ENCODE measurements at regions not wholly inside any gene's neighbourhood (a gene's known extent, or its start where the extent isn't known, plus 50 kb on each side); places are given as distances from the start of the nearest gene placed in this dataset.

DNA sequence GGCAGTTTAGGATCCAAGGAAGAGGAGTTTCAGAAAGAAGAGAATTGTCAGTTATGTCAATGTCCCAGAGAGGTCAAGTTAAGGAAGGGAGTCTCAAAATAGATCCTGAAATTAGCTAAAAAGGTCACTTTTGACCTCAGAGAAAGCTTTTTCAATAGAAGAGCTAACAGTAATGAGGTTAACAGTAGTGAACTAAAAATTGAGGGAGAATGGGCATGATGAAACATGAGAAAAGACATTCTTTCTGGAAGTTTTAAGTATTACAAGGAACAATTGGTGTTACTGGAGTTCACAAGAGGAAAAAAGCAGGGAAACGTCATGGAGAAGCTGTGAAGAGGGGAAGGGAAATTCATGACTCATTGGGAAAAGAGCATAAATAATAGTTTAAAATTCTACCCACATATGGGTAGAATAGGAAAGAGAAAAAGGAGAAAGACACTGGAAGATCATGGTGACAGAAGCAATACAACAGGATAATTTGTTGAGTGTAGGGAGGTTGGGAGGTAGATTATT is 381.2 kb upstream of the FAR2 start:
- TF ChIP-seq ZFP41 (tag by site-specific recombination; IDR thresholded peaks at IDR 0.05; ENCODE audit: borderline replicate concordance) (no peak), ZNF776 (tag by site-specific recombination; IDR thresholded peaks at IDR 0.05; ENCODE audit: borderline replicate concordance) (no peak), ZNF114 (tag by site-specific recombination; IDR thresholded peaks at IDR 0.05) (no peak), ZSCAN16 (tag by site-specific recombination; IDR thresholded peaks at IDR 0.05) (no peak), ZNF138 (tag by site-specific recombination; IDR thresholded peaks at IDR 0.05; ENCODE audit: borderline replicate concordance) (no peak), ZNF350 (tag by site-specific recombination; IDR thresholded peaks at IDR 0.05) (no peak), ZNF302 (tag by site-specific recombination; IDR thresholded peaks at IDR 0.05; ENCODE audit: low read depth) (no peak)
- TF ChIP-seq, protein P1, sequence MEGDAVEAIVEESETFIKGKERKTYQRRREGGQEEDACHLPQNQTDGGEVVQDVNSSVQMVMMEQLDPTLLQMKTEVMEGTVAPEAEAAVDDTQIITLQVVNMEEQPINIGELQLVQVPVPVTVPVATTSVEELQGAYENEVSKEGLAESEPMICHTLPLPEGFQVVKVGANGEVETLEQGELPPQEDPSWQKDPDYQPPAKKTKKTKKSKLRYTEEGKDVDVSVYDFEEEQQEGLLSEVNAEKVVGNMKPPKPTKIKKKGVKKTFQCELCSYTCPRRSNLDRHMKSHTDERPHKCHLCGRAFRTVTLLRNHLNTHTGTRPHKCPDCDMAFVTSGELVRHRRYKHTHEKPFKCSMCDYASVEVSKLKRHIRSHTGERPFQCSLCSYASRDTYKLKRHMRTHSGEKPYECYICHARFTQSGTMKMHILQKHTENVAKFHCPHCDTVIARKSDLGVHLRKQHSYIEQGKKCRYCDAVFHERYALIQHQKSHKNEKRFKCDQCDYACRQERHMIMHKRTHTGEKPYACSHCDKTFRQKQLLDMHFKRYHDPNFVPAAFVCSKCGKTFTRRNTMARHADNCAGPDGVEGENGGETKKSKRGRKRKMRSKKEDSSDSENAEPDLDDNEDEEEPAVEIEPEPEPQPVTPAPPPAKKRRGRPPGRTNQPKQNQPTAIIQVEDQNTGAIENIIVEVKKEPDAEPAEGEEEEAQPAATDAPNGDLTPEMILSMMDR (tag by site-specific recombination; IDR thresholded peaks at IDR 0.05), result no peak

Measured in HEK293 (cell line).